ENCODE measurements at regions not wholly inside any gene's neighbourhood (a gene's known extent, or its start where the extent isn't known, plus 50 kb on each side); places are given as distances from the start of the nearest gene placed in this dataset.
"Not testable (repeated sequence)": the region's sequence is repeated elsewhere in the genome, so short reads cannot be mapped to it uniquely, and the experiment has no call there.

GRCh38 chr10:108629834-108630233 lies 1293.5 kb downstream of the XPNPEP1 start:
- no peak for DNase-seq

GRCh38 chr10:108624052-108624451 lies 1299.3 kb downstream of the XPNPEP1 start:
- DNase-seq, result no peak

GRCh38 chr10:108620821-108621534 lies 1302.3 kb downstream of the XPNPEP1 start:
- DNase-seq, result no peak

GRCh38 chr10:108616559-108617285 lies 1306.6 kb downstream of the XPNPEP1 start:
- no peak for DNase-seq

GRCh38 chr10:108615576-108616320 lies 1307.6 kb downstream of the XPNPEP1 start:
- DNase-seq, result no peak

GRCh38 chr10:108612485-108612884 lies 1310.8 kb downstream of the XPNPEP1 start:
- no peak for DNase-seq

- DNase-seq, result no peak
Observed at GRCh38 chr10:108608860-108609259, 1314.5 kb downstream of the XPNPEP1 start.

GRCh38 chr10:108601851-108602250 lies 1321.5 kb downstream of the XPNPEP1 start:
- no peak for DNase-seq

- DNase-seq, result not testable (repeated sequence)
Observed at GRCh38 chr10:108600511-108600910, 1322.8 kb downstream of the XPNPEP1 start.

- DNase-seq, result not testable (repeated sequence)
Observed at GRCh38 chr10:108599317-108599716, 1324.0 kb downstream of the XPNPEP1 start.

GRCh38 chr10:108598831-108599230 lies 1324.5 kb downstream of the XPNPEP1 start:
- DNase-seq, result no peak

- no peak for DNase-seq
Observed at GRCh38 chr10:108598320-108598695, 1325.0 kb downstream of the XPNPEP1 start.

GRCh38 chr10:108597657-108598319 lies 1325.5 kb downstream of the XPNPEP1 start:
- DNase-seq, result no peak

GRCh38 chr10:108597031-108597430 lies 1326.3 kb downstream of the XPNPEP1 start:
- no peak for DNase-seq

GRCh38 chr10:108592956-108593355 lies 1330.4 kb downstream of the XPNPEP1 start:
- no peak for DNase-seq

- DNase-seq, result no peak
Observed at GRCh38 chr10:108591417-108591816, 1331.9 kb downstream of the XPNPEP1 start.

GRCh38 chr10:108586424-108586823 lies 1336.9 kb downstream of the XPNPEP1 start:
- DNase-seq, result no peak

- DNase-seq, result no peak
Observed at GRCh38 chr10:108583877-108584276, 1339.4 kb downstream of the XPNPEP1 start.

- DNase-seq, result no peak
Observed at GRCh38 chr10:108582888-108583287, 1340.4 kb downstream of the XPNPEP1 start.

GRCh38 chr10:108582387-108582786 lies 1340.9 kb downstream of the XPNPEP1 start:
- DNase-seq, result no peak

GRCh38 chr10:108578258-108578657 lies 1345.1 kb downstream of the XPNPEP1 start:
- DNase-seq, result no peak

GRCh38 chr10:108574233-108574632 lies 1349.1 kb downstream of the XPNPEP1 start:
- DNase-seq, result no peak

GRCh38 chr10:108568824-108569223 lies 1354.5 kb downstream of the XPNPEP1 start:
- no peak for DNase-seq
